Calu3 (cell line): ENCODE measurements at regions not wholly inside any gene's neighbourhood (a gene's known extent, or its start where the extent isn't known, plus 50 kb on each side); places are given as distances from the start of the nearest gene placed in this dataset.

Source experiments
- BruUV-seq: library from RNA; stranded (reverse); fragments of 400-500 nt; replicated peaks from 2 replicates; lab custom pipeline; 2021; lab: Mats Ljungman, UMichigan
- CTCF ChIA-PET: fragments of 300-600 bp; sonication (Branson Sonifier 250); formaldehyde crosslinking; loops from one replicate; lab custom pipeline; 2022; ENCODE audit warnings: antibody characterized with exemption; lab: Charles Lee
- DNase-seq: peaks from one replicate; pipeline ENCODE4 v3.0.0; 2022
- H3K27ac Mint-ChIP-seq: one replicate; pipeline ENCODE4 v1.8.0; 2022; ENCODE audit warnings: mixed read lengths; ENCODE audit not compliant: unreplicated experiment
- H3K27me3 Mint-ChIP-seq: one replicate; pipeline ENCODE4 v1.8.0; 2022; ENCODE audit warnings: mixed read lengths; ENCODE audit not compliant: unreplicated experiment
- H3K36me3 Mint-ChIP-seq: one replicate; pipeline ENCODE4 v1.8.0; 2022; ENCODE audit warnings: mild to moderate bottlenecking, moderate library complexity, mixed read lengths; ENCODE audit not compliant: insufficient read depth, unreplicated experiment
- H3K4me1 Mint-ChIP-seq: one replicate; pipeline ENCODE4 v1.8.0; 2022; ENCODE audit warnings: mild to moderate bottlenecking, low read depth, mixed read lengths; ENCODE audit not compliant: unreplicated experiment
- H3K4me3 Mint-ChIP-seq: one replicate; pipeline ENCODE4 v1.8.0; 2022; ENCODE audit warnings: mild to moderate bottlenecking, low read depth, moderate library complexity, mixed read lengths; ENCODE audit not compliant: unreplicated experiment
- H3K9me3 Mint-ChIP-seq: one replicate; pipeline ENCODE4 v1.8.0; 2022; ENCODE audit warnings: low read depth, mixed read lengths; ENCODE audit not compliant: unreplicated experiment
- CTCF ChIP-seq: fragments of 200-600 bp; IDR thresholded peaks from one replicate; pipeline ENCODE4 v1.8.0; 2022; ENCODE audit warnings: antibody characterized with exemption; ENCODE audit not compliant: unreplicated experiment
- intact Hi-C: fragments of 100-400 bp; cut with micrococcal nuclease; formaldehyde crosslinking; loops from one replicate; pipeline ENCODE4 v1.10.0; 2022; ENCODE audit not compliant: unreplicated experiment

- Mint-ChIP-seq H3K4me3 (no peak overlapping the region), H3K27ac (no peak overlapping the region), H3K27me3 (no peaks in the 10 kb centered on the region), H3K36me3 (no peaks in the 10 kb centered on the region), H3K4me1 (no peaks in the 10 kb centered on the region), H3K9me3 (no peaks in the 10 kb centered on the region)
- CTCF ChIA-PET = no interaction called here
- BruUV-seq = no TSS peak
- TF ChIP-seq CTCF = no peak
- intact Hi-C loops = no loop called here
- DNase-seq = no peak
Measured at GRCh38 chr6:122118945-122119506, 280.4 kb upstream of the HSF2 start.

DNA sequence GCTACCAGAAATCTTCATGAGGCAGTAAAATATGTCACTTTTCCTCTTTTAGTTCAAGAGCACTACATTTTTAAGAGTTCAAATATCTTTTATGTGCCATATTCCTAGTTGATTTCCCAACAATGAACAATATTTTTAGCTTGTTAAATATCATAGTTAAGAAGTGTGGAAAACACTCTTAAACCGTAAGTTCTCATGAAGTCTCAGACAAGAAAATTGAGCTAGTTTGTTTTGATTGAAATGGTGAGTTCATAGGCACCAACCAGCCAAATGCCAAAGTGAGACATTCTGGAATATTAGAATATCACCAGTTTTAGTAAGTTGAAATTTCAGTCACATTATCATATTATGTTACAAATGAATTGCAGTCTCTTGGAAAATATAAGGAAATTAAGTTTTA lies 277.2 kb upstream of the HSF2 start:
- H3K36me3 Mint-ChIP-seq = no peaks in the 10 kb centered on the region
- no peaks in the 10 kb centered on the region for H3K27me3 Mint-ChIP-seq
- H3K4me3 Mint-ChIP-seq = no peak overlapping the region
- H3K9me3 Mint-ChIP-seq = no peaks in the 10 kb centered on the region
- no TSS peak for BruUV-seq
- no peaks in the 10 kb centered on the region for H3K4me1 Mint-ChIP-seq
- TF ChIP-seq CTCF = no peak
- CTCF ChIA-PET = no interaction called here
- no peak for DNase-seq
- intact Hi-C loops = no loop called here
- H3K27ac Mint-ChIP-seq = no peak overlapping the region

DNA sequence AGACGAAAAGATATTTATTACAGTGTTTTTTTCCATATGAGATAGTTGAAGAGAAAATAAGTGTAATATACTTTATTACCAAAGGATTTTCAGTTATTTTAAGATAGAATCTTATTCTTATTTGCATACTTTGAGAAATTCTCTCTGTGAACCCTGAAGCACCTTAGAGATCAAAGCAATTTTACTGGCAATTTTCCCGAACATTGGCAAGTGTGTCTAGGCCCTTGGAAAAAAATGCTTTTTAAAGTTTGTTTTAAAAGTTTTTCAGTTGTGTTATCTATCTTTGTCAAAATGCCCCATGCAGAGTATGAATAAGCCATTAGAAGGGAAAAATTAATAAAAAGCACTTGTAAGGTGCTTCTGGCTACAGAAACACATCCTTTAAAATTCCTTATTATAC lies 276.8 kb upstream of the HSF2 start:
- DNase-seq = no peak
- Mint-ChIP-seq H3K4me3 (no peak overlapping the region), H3K27ac (no peak overlapping the region), H3K4me1 (no peaks in the 10 kb centered on the region), H3K27me3 (no peaks in the 10 kb centered on the region), H3K36me3 (no peaks in the 10 kb centered on the region), H3K9me3 (no peaks in the 10 kb centered on the region)
- CTCF ChIA-PET = no interaction called here
- intact Hi-C loops = no loop called here
- BruUV-seq = no TSS peak
- no peak for TF ChIP-seq CTCF

GRCh38 chr6:122124908-122125307 lies 274.5 kb upstream of the HSF2 start:
- no peaks in the 10 kb centered on the region for H3K27me3 Mint-ChIP-seq
- no TSS peak for BruUV-seq

More at GRCh38 chr6:122124908-122125307, 274.5 kb upstream of the HSF2 start:
- Mint-ChIP-seq H3K4me1 (no peaks in the 10 kb centered on the region), H3K36me3 (no peaks in the 10 kb centered on the region), H3K4me3 (no peak overlapping the region), H3K9me3 (no peaks in the 10 kb centered on the region), H3K27ac (no peak overlapping the region)
- CTCF ChIA-PET = no interaction called here
- intact Hi-C loops = no loop called here
- no peak for TF ChIP-seq CTCF
- DNase-seq = no peak
